HG03469 (cell line): ENCODE measurements at regions not wholly inside any gene's neighbourhood (a gene's known extent, or its start where the extent isn't known, plus 50 kb on each side); places are given as distances from the start of the nearest gene placed in this dataset.

Experiments
- ATAC-seq: cut with Tn5 transposase; IDR thresholded peaks from one replicate; pipeline ENCODE4 v1.9.1; 2021; ENCODE audit warnings: mild to moderate bottlenecking, moderate library complexity, moderate number of reproducible peaks; ENCODE audit not compliant: unreplicated experiment

- ATAC-seq: no peak
Measured at GRCh38 chr10:88163572-88163971, 300.1 kb downstream of the PTEN start.

GRCh38 chr10:88164471-88164870 lies 301.0 kb downstream of the PTEN start:
- ATAC-seq: no peak

DNA sequence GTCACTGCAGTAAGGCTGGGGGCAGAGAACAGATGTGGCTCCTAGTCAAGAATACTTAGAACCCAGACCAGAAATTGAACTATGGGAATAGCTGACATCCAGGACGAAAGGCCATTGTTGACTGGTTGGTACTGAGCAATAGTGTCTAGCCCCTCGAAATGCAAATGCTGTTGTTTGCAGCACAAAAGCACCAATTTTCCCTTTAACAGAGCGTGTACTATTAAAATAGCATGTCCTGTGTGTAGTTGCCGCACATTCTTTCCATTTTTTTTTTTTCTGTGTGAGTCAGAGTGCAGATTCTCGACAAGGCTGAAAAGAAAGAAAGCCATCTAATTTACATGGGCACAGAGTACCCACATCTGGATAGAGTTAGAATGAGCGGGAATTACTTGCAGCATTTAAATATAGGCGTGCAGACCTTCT lies 302.4 kb downstream of the PTEN start:
- ATAC-seq: no peak

DNA sequence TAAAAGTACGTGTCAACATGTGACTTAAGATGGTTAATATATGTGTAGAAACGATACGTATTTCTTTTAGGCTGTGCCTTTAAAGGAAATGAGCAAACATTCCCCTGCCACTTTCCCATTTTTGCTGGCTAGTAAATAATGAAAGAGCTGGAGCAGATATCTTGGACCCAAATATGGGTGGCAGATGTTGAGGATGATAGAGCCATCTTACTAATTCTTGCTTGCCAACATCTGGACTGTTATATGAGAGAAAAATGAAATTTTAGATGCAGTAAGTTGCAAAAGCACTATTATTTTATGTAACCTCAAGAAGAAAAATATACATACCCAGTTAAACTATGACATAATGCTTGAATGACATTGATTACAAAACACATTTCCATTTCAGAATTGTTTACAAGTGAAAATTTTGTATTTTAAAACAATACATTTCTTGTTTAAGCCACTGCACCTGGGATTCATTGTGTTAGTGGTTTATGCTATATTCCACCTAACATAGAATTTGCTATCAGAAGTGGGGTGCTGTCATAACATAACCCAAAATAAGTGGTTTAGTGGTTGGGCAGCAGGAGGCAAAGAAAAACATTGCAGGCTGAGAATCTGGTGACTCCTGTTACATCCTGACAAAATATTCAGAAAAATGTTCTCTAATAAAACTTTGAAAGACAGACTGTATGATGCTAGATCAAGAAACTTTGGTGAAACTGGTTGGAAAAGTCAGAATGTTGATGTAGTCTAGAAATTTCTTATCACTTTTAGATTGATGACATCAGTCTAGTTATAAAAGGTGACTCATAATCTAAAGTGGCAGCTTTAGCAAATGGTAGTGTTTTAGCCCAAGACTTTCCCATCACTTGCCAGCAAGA lies 305.0 kb downstream of the PTEN start:
- ATAC-seq: no peak

DNA sequence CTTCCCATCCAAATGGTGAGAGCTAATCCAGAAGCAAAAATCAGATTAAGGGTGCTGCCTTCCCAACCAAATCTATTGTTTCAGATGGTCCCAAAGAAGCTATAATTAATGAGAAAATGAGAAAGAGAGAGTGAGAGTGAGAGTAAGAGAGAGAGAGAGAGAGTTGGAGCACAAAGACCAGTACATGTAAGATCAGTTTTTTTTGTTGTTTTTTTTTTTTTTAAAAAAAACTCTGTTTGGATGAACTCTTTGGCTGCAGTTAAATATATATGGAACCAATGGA lies 305.6 kb downstream of the PTEN start:
- ATAC-seq: no peak

DNA sequence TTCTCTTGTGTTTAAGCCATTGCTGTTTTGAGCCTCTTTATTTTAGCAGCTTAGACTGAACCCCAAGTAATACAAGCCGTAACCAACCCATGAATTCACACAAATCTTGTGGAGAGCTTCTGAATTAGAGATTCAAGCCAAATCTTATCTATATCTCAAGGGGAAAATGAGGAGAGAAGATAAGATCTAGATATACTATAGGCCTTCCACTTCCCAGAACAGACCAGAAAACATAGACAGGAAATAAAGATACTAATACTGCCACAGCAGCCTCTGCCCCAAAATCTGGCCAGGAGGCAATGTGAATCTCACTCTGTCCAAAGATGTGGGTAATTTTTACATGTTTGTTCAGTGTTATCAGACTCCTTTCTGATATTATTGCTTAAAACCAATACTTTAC lies 307.2 kb downstream of the PTEN start:
- ATAC-seq: no peak

DNA sequence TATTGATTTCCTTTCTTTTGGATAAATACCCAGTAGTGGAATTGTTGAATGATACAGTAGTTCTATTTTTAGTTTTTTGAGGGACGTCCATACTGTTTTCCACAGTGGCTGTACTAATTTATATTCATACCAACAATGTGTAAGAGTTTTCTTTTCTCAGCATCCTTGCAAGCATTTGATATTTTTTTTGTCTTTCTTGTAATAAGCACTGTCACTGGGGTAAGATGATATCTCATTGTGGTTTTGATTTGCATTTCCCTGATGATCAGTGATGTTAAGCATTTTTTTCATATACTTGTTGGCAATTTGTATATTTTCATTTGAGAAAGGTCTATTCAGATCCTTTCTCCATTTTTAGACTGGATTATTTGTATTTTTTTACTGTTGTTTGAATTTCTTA lies 308.7 kb downstream of the PTEN start:
- ATAC-seq: no peak

GRCh38 chr10:88174391-88174790 lies 311.0 kb downstream of the PTEN start:
- no peak for ATAC-seq

DNA sequence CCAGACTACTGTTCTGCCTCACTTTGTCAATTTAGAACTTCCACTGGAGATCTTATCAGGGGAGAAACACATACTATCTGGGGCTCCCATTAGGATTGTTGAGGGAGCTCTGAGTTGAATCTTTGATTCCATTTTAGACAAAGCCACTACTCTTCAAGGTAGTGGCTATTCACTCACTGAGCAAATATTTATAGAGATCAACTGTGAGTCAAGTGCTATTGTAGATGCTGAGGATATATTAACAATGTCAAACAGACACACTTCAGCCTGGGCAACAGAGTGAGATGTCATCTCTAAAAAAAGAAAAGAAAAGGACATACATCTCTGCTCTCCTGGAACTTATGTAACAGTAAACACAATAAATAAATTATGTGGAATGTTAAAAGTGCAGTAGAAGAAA lies 315.3 kb downstream of the PTEN start:
- ATAC-seq: no peak

GRCh38 chr10:88179831-88180230 lies 316.4 kb downstream of the PTEN start:
- no peak for ATAC-seq

- no peak for ATAC-seq
Measured at GRCh38 chr10:88181902-88182600, 318.6 kb downstream of the PTEN start.

GRCh38 chr10:88182601-88182930 lies 319.1 kb downstream of the PTEN start:
- ATAC-seq: no peak

DNA sequence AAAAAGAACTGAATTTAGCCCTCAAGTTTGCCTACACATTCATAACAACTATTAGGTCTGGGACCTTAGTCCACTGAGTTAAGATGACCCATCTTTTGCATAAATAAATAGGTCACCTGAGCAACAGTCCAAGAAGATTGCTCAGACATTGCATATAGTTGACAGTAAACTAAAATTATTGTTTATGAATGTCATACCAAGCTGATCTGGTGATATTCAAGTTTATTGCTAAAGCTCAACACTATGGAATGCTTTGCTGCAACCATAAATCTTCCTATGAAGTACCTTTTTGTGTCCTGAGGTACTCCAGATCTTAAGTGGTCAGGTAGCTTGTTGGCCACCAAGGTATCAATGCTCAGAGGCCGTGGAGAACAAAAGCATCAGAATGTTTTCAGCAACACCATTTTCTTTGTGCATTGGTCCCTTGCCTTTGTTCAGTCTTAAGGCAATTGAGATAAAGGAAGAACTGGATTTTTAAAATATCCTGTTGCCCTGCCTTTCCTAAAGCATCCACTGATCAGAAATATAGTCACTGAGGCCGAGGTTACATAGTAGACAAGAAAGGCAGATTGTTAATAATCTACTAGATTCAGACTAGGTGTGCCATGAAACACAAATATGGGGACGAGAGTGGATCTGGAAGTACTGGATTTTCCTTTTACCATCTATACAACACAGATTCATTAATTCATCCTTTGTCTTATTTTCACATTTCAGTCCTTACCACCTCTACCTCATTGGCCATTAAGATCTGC lies 321.3 kb downstream of the PTEN start:
- ATAC-seq: no peak

- ATAC-seq: no peak
Measured at GRCh38 chr10:88185830-88186229, 322.4 kb downstream of the PTEN start.

DNA sequence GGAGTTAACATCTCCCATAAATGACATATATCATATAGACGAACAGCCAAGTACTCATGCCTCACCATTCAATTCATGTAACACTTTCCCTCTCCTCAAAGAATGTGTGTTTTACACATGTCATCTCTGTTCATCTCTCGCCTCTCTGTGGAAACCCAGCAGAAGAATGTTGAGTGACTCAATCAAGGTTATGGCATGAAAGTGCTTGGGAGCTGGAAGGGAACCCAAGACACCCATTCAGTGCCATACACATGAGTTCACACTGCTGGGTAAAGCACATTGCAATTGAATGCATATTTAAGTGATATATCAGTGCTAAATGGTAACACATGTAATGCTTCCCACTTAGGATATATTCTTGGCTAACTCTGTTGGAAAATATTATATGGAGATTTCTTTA lies 322.9 kb downstream of the PTEN start:
- ATAC-seq: no peak

- ATAC-seq: no peak
Measured at GRCh38 chr10:88187472-88187871, 324.0 kb downstream of the PTEN start.

GRCh38 chr10:88190123-88190522 lies 326.7 kb downstream of the PTEN start:
- ATAC-seq: no peak

- no peak for ATAC-seq
Measured at GRCh38 chr10:88190540-88191235, 327.3 kb downstream of the PTEN start.

GRCh38 chr10:88193018-88193417 lies 329.6 kb downstream of the PTEN start:
- no peak for ATAC-seq

- ATAC-seq: no peak
Measured at GRCh38 chr10:88194041-88194887, 330.8 kb downstream of the PTEN start.
